HepG2 (cell line): ENCODE measurements at regions not wholly inside any gene's neighbourhood (a gene's known extent, or its start where the extent isn't known, plus 50 kb on each side); places are given as distances from the start of the nearest gene placed in this dataset.

Experiments used
- ATAC-seq: fragments of 200-7000 bp; cut with Tn5 transposase; 3 replicates; pipeline ENCODE4 v1.9.1; 2020; ENCODE audit warnings: mild to moderate bottlenecking, moderate library complexity
- BruUV-seq: library from RNA; stranded (reverse); fragments of 400-500 nt; replicated peaks from 2 replicates; lab custom pipeline; 2021; lab: Mats Ljungman, UMichigan
- CTCF ChIA-PET: fragments of 300-600 bp; formaldehyde crosslinking; extraction: SDS; loops from one replicate; lab custom pipeline; 2021; ENCODE audit warnings: low total read pairs, inconsistent platforms, low intra/inter-chr PET ratio; lab: Yijun Ruan, JAX
- POLR2A ChIA-PET: fragments of 350-600 bp; sonication (Branson Sonifier 250); formaldehyde crosslinking; loops from one replicate; lab custom pipeline; 2020; ENCODE audit warnings: antibody characterized with exemption, inconsistent platforms; lab: Yijun Ruan, JAX
- DNase-seq: peaks from one replicate; pipeline ENCODE4 v3.0.0-alpha.2; 2015; ENCODE audit warnings: low spot score
- FAIRE-seq: peaks from 3 replicates; lab custom pipeline; 2011; peaks lifted over from hg19 to GRCh38; lab: Jason Lieb, UNC
- H2AFZ ChIP-seq: one replicate; pipeline ENCODE4 v1.6.1; 2011; ENCODE audit warnings: low read length, inconsistent platforms
- H3K27ac ChIP-seq: fragments of 300-600 bp; 3 replicates; pipeline ENCODE4 v1.8.0; 2011; ENCODE audit warnings: mixed run types, mild to moderate bottlenecking, mixed read lengths, low read length, inconsistent platforms; ENCODE audit not compliant: insufficient read depth; ENCODE audit errors: extremely low read length
- H3K27me3 ChIP-seq, 2 experiments: fragments of 200-600 bp in 1 of 2; 2 replicates in 1 of 2; 3 replicates in 1 of 2; pipeline versions ENCODE4 v1.6.0 to v1.8.0; 2011; ENCODE audit warnings: low read length in 2 of 2, mild to moderate bottlenecking in 2 of 2, moderate library complexity in 2 of 2, inconsistent platforms in 1 of 2; ENCODE audit not compliant: insufficient read depth in 2 of 2, control insufficient read depth in 1 of 2
- H3K36me3 ChIP-seq, 2 experiments: fragments of 200-600 bp in 1 of 2; replicated peaks in 1 of 2; 2 replicates in 1 of 2; 3 replicates in 1 of 2; pipeline versions ENCODE4 v1.5.1 to v1.8.0; 2011; ENCODE audit warnings: low read length in 2 of 2, inconsistent platforms in 1 of 2; ENCODE audit not compliant: insufficient read depth in 2 of 2, control insufficient read depth in 1 of 2
- H3K4me1 ChIP-seq: 2 replicates; pipeline ENCODE4 v1.5.1; 2012; ENCODE audit warnings: low read length, inconsistent platforms; ENCODE audit not compliant: insufficient read depth
- H3K4me2 ChIP-seq: 2 replicates; pipeline ENCODE4 v1.6.0; 2011; ENCODE audit warnings: low read depth, low read length, inconsistent platforms
- H3K4me3 ChIP-seq, 3 experiments: fragments of 200-600 bp in 1 of 3; sonication (generic), shearing (Covaris generic) in 1 of 3; replicated peaks in 1 of 3; 2 replicates each; pipeline ENCODE4 v1.5.1; 2011 to 2016; ENCODE audit warnings: low read length in 3 of 3, inconsistent platforms in 2 of 3, low read depth in 2 of 3, mild to moderate bottlenecking in 2 of 3, control low read depth in 1 of 3, mixed read lengths in 1 of 3; ENCODE audit not compliant: insufficient read depth in 1 of 3
- H3K79me2 ChIP-seq: one replicate; pipeline ENCODE4 v1.6.1; 2011; ENCODE audit warnings: low read length, inconsistent platforms; ENCODE audit not compliant: insufficient read depth
- H3K9ac ChIP-seq: 2 replicates; pipeline ENCODE4 v1.6.0; 2011; ENCODE audit warnings: mild to moderate bottlenecking, low read depth, low read length, inconsistent platforms; ENCODE audit not compliant: insufficient read depth
- H3K9me3 ChIP-seq: 2 replicates; pipeline ENCODE4 v1.5.1; 2012; ENCODE audit warnings: mild to moderate bottlenecking, low read length
- H4K20me1 ChIP-seq: 2 replicates; pipeline ENCODE4 v1.6.0; 2011; ENCODE audit warnings: inconsistent platforms, mild to moderate bottlenecking, low read length, moderate library complexity; ENCODE audit not compliant: insufficient read depth
- CHD2 ChIP-seq: IDR thresholded peaks from 2 replicates; pipeline ENCODE4 v1.6.1; 2011; ENCODE audit warnings: low read depth, low read length, improper control_type of control experiment
- ELF4 ChIP-seq: sonication (generic); formaldehyde crosslinking; IDR thresholded peaks from 2 replicates; pipeline ENCODE4 v1.5.0; 2020; ENCODE audit warnings: missing genetic modification reagents, mild to moderate bottlenecking, moderate library complexity, borderline replicate concordance
- KDM5B ChIP-seq: sonication (generic); formaldehyde crosslinking; IDR thresholded peaks from 2 replicates; pipeline ENCODE4 v1.4.0; 2020; ENCODE audit warnings: missing genetic modification reagents, mild to moderate bottlenecking, borderline replicate concordance
- PHF20 ChIP-seq: sonication (generic); formaldehyde crosslinking; IDR thresholded peaks from 2 replicates; pipeline ENCODE4 v1.5.0; 2020; ENCODE audit warnings: mild to moderate bottlenecking, missing genetic modification reagents
- RXRB ChIP-seq: IDR thresholded peaks from 2 replicates; pipeline ENCODE4 v1.6.1; 2016; ENCODE audit warnings: borderline replicate concordance, missing genetic modification reagents, missing compliant biosample characterization
- SATB2 ChIP-seq: sonication (generic); formaldehyde crosslinking; IDR thresholded peaks from 2 replicates; pipeline ENCODE4 v1.5.0; 2020; ENCODE audit warnings: missing genetic modification reagents
- ZNF20 ChIP-seq: sonication (generic); formaldehyde crosslinking; IDR thresholded peaks from 2 replicates; pipeline ENCODE4 v1.4.0; 2020; ENCODE audit warnings: mild to moderate bottlenecking, moderate library complexity, missing genetic modification reagents
- ZNF746 ChIP-seq: sonication (generic); formaldehyde crosslinking; IDR thresholded peaks from 2 replicates; pipeline ENCODE4 v1.8.0; 2022; ENCODE audit warnings: mild to moderate bottlenecking, missing genetic modification reagents
- ZNF747 ChIP-seq: sonication (generic); formaldehyde crosslinking; IDR thresholded peaks from 2 replicates; pipeline ENCODE4 v1.8.1; 2023; ENCODE audit warnings: missing genetic modification reagents, mild to moderate bottlenecking, borderline replicate concordance
- ZNF766 ChIP-seq: sonication (generic); formaldehyde crosslinking; IDR thresholded peaks from 2 replicates; pipeline ENCODE4 v1.5.0; 2020; ENCODE audit warnings: missing genetic modification reagents, borderline replicate concordance
- WGBS: methylation state at CpG from one replicate; pipeline ENCODE4 v1.1.6; 2017; ENCODE audit warnings: low lambda C conversion rate; 5-methylcytosine and 5-hydroxymethylcytosine counted together
- in situ Hi-C: cut with HindIII; loops from 2 replicates; pipeline ENCODE4 v1.10.0; 2017; ENCODE audit warnings: low pct_unique_long_range_greater_than_20kb; ENCODE audit not compliant: extremely low pct_ligation_motif_present
- intact Hi-C: fragments of 100-400 bp; cut with micrococcal nuclease; formaldehyde crosslinking; loops from one replicate; pipeline ENCODE4 v1.10.0; 2022; ENCODE audit not compliant: unreplicated experiment
- TF ChIP-seq, protein P1 (sequence below): sonication (generic); formaldehyde crosslinking; IDR thresholded peaks from 2 replicates; pipeline ENCODE4 v1.5.0; 2020; ENCODE audit warnings: mild to moderate bottlenecking, missing genetic modification reagents
- TF ChIP-seq, protein P2 (sequence below): sonication (generic); formaldehyde crosslinking; IDR thresholded peaks from 2 replicates; pipeline ENCODE4 v1.4.0; 2020; ENCODE audit warnings: missing genetic modification reagents
- TF ChIP-seq, protein P3 (sequence below): sonication (generic); formaldehyde crosslinking; IDR thresholded peaks from 2 replicates; pipeline ENCODE4 v1.8.0; 2022; ENCODE audit warnings: mild to moderate bottlenecking, missing genetic modification reagents
- TF ChIP-seq, protein P4 (sequence below): sonication (generic); formaldehyde crosslinking; IDR thresholded peaks from 2 replicates; pipeline ENCODE4 v1.4.0; 2020; ENCODE audit warnings: missing genetic modification reagents, borderline replicate concordance

DNA sequence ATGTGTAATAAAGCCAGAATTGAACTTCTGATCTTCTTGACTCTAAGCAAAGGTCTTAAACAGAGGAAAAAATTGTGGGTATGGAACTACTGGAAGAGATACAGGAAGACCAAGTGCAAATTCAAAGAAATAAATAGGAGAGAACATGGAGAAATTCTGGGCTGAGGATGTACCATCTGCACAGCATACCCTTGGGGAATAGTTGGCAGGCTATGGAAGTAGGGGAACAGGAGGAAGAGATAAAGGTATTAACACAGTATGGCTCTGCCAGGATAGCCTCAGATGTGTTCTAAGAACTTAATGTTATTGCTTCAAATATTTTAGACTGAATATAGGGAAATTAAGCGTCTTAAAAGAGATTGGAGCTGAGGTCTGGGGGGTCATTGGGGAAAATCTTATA, 485.4 kb downstream of the CNTN3 start:
- H3K27ac ChIP-seq: no peak overlapping the region
- H2AFZ ChIP-seq: no peak overlapping the region
- WGBS: 0% methylated on average over 1 of the region's 1 CpG
- no peaks in the 10 kb centered on the region for H4K20me1 ChIP-seq
- no peaks in the 10 kb centered on the region for H3K36me3 ChIP-seq
- FAIRE-seq (no peak), DNase-seq (no peak), ATAC-seq (no peak)
- H3K79me2 ChIP-seq: no peaks in the 10 kb centered on the region
- ChIA-PET POLR2A (no interaction called here), CTCF (no interaction called here)
- no peaks in the 10 kb centered on the region for H3K27me3 ChIP-seq
- no peak overlapping the region for H3K4me2 ChIP-seq
- no TSS peak for BruUV-seq
- H3K9me3 ChIP-seq: peaks cover 48% of the 10 kb centered on the region
- intact Hi-C loops: no loop called here
- in situ Hi-C loops: no loop called here
- H3K4me1 ChIP-seq: no peaks in the 10 kb centered on the region
- no peak overlapping the region for H3K4me3 ChIP-seq
- TF ChIP-seq, protein P1, sequence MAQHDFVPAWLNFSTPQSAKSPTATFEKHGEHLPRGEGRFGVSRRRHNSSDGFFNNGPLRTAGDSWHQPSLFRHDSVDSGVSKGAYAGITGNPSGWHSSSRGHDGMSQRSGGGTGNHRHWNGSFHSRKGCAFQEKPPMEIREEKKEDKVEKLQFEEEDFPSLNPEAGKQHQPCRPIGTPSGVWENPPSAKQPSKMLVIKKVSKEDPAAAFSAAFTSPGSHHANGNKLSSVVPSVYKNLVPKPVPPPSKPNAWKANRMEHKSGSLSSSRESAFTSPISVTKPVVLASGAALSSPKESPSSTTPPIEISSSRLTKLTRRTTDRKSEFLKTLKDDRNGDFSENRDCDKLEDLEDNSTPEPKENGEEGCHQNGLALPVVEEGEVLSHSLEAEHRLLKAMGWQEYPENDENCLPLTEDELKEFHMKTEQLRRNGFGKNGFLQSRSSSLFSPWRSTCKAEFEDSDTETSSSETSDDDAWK (CRISPR knock-in tag): no peak
- no peak for TF ChIP-seq SATB2 (CRISPR knock-in tag)
- TF ChIP-seq PHF20: no peak
- TF ChIP-seq KDM5B (CRISPR knock-in tag): no peak
- TF ChIP-seq ELF4 (CRISPR knock-in tag): no peak
- TF ChIP-seq, protein P2, sequence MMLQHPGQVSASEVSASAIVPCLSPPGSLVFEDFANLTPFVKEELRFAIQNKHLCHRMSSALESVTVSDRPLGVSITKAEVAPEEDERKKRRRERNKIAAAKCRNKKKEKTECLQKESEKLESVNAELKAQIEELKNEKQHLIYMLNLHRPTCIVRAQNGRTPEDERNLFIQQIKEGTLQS: no peak
- TF ChIP-seq, protein P3, sequence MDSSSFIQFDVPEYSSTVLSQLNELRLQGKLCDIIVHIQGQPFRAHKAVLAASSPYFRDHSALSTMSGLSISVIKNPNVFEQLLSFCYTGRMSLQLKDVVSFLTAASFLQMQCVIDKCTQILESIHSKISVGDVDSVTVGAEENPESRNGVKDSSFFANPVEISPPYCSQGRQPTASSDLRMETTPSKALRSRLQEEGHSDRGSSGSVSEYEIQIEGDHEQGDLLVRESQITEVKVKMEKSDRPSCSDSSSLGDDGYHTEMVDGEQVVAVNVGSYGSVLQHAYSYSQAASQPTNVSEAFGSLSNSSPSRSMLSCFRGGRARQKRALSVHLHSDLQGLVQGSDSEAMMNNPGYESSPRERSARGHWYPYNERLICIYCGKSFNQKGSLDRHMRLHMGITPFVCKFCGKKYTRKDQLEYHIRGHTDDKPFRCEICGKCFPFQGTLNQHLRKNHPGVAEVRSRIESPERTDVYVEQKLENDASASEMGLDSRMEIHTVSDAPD: no peak
- TF ChIP-seq ZNF747 (CRISPR knock-in tag): no peak
- TF ChIP-seq CHD2: no peak
- no peak for TF ChIP-seq RXRB (CRISPR knock-in tag)
- TF ChIP-seq ZNF20: no peak
- TF ChIP-seq ZNF746 (CRISPR knock-in tag): no peak
- TF ChIP-seq, protein P4, sequence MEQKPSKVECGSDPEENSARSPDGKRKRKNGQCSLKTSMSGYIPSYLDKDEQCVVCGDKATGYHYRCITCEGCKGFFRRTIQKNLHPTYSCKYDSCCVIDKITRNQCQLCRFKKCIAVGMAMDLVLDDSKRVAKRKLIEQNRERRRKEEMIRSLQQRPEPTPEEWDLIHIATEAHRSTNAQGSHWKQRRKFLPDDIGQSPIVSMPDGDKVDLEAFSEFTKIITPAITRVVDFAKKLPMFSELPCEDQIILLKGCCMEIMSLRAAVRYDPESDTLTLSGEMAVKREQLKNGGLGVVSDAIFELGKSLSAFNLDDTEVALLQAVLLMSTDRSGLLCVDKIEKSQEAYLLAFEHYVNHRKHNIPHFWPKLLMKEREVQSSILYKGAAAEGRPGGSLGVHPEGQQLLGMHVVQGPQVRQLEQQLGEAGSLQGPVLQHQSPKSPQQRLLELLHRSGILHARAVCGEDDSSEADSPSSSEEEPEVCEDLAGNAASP (CRISPR knock-in tag): no peak
- TF ChIP-seq ZNF766 (CRISPR knock-in tag): no peak
- no peak overlapping the region for H3K9ac ChIP-seq
